ENCODE measurements at regions not wholly inside any gene's neighbourhood (a gene's known extent, or its start where the extent isn't known, plus 50 kb on each side); places are given as distances from the start of the nearest gene placed in this dataset.

- no peak for TF ChIP-seq FOXM1 (IDR thresholded peaks at IDR 0.05; ENCODE audit: borderline replicate concordance)
- TF ChIP-seq FOXK2 (IDR thresholded peaks at IDR 0.05), result no peak
- TF ChIP-seq ZNF384 (IDR thresholded peaks at IDR 0.05), result no peak
These were observed 89.7 kb upstream of the PCSK1 start for GRCh38 chr5:96522635-96523355.

Data from HEK293T (cell line).